Mesenchymal stem cell (in vitro differentiated cells and primary cell): ENCODE measurements at regions not wholly inside any gene's neighbourhood (a gene's known extent, or its start where the extent isn't known, plus 50 kb on each side); places are given as distances from the start of the nearest gene placed in this dataset.

Experiments used
- DNase-seq: peaks from one replicate; pipeline ENCODE4 v3.0.0-alpha.2; 2013
- H2AFZ ChIP-seq: one replicate; pipeline ENCODE4 v1.6.1; 2013; ENCODE audit warnings: low read depth, mild to moderate bottlenecking, control low read depth, inconsistent platforms, low read length, moderate library complexity
- H2AK5ac ChIP-seq: 2 replicates; pipeline ENCODE4 v1.6.1; 2013; ENCODE audit warnings: low read length, moderate library complexity, mild to moderate bottlenecking, inconsistent platforms; ENCODE audit not compliant: severe bottlenecking
- H2BK120ac ChIP-seq: one replicate; pipeline ENCODE4 v1.6.1; 2013; ENCODE audit warnings: low read depth, mild to moderate bottlenecking, inconsistent platforms, low read length, moderate library complexity
- H2BK12ac ChIP-seq, 2 experiments: one replicate each; pipeline ENCODE4 v1.6.1; 2013; ENCODE audit warnings: inconsistent platforms in 2 of 2, low read length in 2 of 2, mild to moderate bottlenecking in 2 of 2, moderate library complexity in 2 of 2, control low read depth in 1 of 2
- H2BK15ac ChIP-seq: one replicate; pipeline ENCODE4 v1.6.1; 2013; ENCODE audit warnings: mild to moderate bottlenecking, low read depth, inconsistent platforms; ENCODE audit not compliant: poor library complexity, severe bottlenecking
- H2BK5ac ChIP-seq: 2 replicates; pipeline ENCODE4 v1.6.1; 2013; ENCODE audit warnings: low read depth, mild to moderate bottlenecking, low read length, control low read depth, inconsistent platforms; ENCODE audit not compliant: poor library complexity, severe bottlenecking
- H3K14ac ChIP-seq, 2 experiments: one replicate each; pipeline ENCODE4 v1.6.1; 2013; ENCODE audit warnings: inconsistent platforms in 2 of 2, low read length in 2 of 2, control low read depth in 1 of 2, mild to moderate bottlenecking in 1 of 2, moderate library complexity in 1 of 2
- H3K18ac ChIP-seq, 2 experiments: one replicate each; pipeline ENCODE4 v1.6.1; 2013; ENCODE audit warnings: inconsistent platforms in 2 of 2, low read length in 2 of 2, control low read depth in 1 of 2, low read depth in 1 of 2, mild to moderate bottlenecking in 1 of 2
- H3K23ac ChIP-seq, 2 experiments: one replicate each; pipeline ENCODE4 v1.6.1; 2013; ENCODE audit warnings: inconsistent platforms in 2 of 2, low read length in 2 of 2, mild to moderate bottlenecking in 2 of 2, moderate library complexity in 2 of 2, control low read depth in 1 of 2
- H3K27ac ChIP-seq: 2 replicates; pipeline ENCODE4 v1.5.1; 2013; ENCODE audit warnings: mild to moderate bottlenecking, moderate library complexity, low read length, control low read depth, inconsistent platforms; ENCODE audit not compliant: poor library complexity, severe bottlenecking
- H3K27me3 ChIP-seq, 2 experiments: 2 replicates each; pipeline versions ENCODE4 v1.6.1 to v1.7.0; 2013; ENCODE audit warnings: low read length in 2 of 2, mild to moderate bottlenecking in 2 of 2, moderate library complexity in 2 of 2, control low read depth in 1 of 2, inconsistent platforms in 1 of 2; ENCODE audit not compliant: control insufficient read depth in 1 of 2, insufficient read depth in 1 of 2
- H3K36me3 ChIP-seq, 2 experiments: 2 replicates each; pipeline versions ENCODE4 v1.6.1 to v1.7.0; 2013; ENCODE audit warnings: low read length in 2 of 2, control low read depth in 1 of 2, inconsistent platforms in 1 of 2, low read depth in 1 of 2, mild to moderate bottlenecking in 1 of 2; ENCODE audit not compliant: insufficient read depth in 2 of 2, control insufficient read depth in 1 of 2
- H3K4ac ChIP-seq, 2 experiments: one replicate each; pipeline ENCODE4 v1.6.1; 2013; ENCODE audit warnings: inconsistent platforms in 2 of 2, low read length in 2 of 2, mild to moderate bottlenecking in 2 of 2, moderate library complexity in 2 of 2, control low read depth in 1 of 2, low read depth in 1 of 2
- H3K4me1 ChIP-seq: 2 replicates; pipeline ENCODE4 v1.6.1; 2013; ENCODE audit warnings: low read depth, low read length, control low read depth; ENCODE audit not compliant: control insufficient read depth, insufficient read depth
- H3K4me2 ChIP-seq: 2 replicates; pipeline ENCODE4 v1.6.1; 2013; ENCODE audit warnings: low read length, mild to moderate bottlenecking, inconsistent platforms; ENCODE audit not compliant: poor library complexity, severe bottlenecking
- H3K4me3 ChIP-seq, 2 experiments: 2 replicates each; pipeline versions ENCODE4 v1.5.1 to v1.7.0; 2013; ENCODE audit warnings: low read length in 2 of 2, mild to moderate bottlenecking in 2 of 2, control low read depth in 1 of 2, low read depth in 1 of 2; ENCODE audit not compliant: insufficient read depth in 1 of 2
- H3K79me1 ChIP-seq: replicated peaks from 2 replicates; pipeline ENCODE4 v1.6.1; 2013; ENCODE audit warnings: mild to moderate bottlenecking, control low read depth, low read length, inconsistent platforms; ENCODE audit not compliant: poor library complexity, severe bottlenecking
- H3K9ac ChIP-seq: 2 replicates; pipeline ENCODE4 v1.7.0; 2013; ENCODE audit warnings: mild to moderate bottlenecking, low read length, moderate library complexity
- H3K9me3 ChIP-seq: 2 replicates; pipeline ENCODE4 v1.7.0; 2013; ENCODE audit warnings: mild to moderate bottlenecking, low read length; ENCODE audit not compliant: control insufficient read depth
- H4K8ac ChIP-seq: one replicate; pipeline ENCODE4 v1.6.1; 2013; ENCODE audit warnings: inconsistent platforms, mild to moderate bottlenecking, low read length, moderate library complexity
- H4K91ac ChIP-seq: one replicate; pipeline ENCODE4 v1.6.1; 2013; ENCODE audit warnings: mild to moderate bottlenecking, low read length, inconsistent platforms
- WGBS: methylation state at CpG from one replicate; pipeline ENCODE4 v1.1.7; 2013; ENCODE audit warnings: mixed read lengths; 5-methylcytosine and 5-hydroxymethylcytosine counted together

- H3K9ac ChIP-seq: no peak overlapping the region
- no peak overlapping the region for H2BK15ac ChIP-seq
- peak; percentile 2 for DNase-seq
- H2AK5ac ChIP-seq: no peak overlapping the region
- H3K79me1 ChIP-seq: no peaks in the 10 kb centered on the region
- no peak overlapping the region for H3K4me3 ChIP-seq
- no peak overlapping the region for H3K4me2 ChIP-seq
- WGBS: 100% methylated on average over 1 of the region's 1 CpG
- H3K18ac ChIP-seq: no peak overlapping the region
- no peak overlapping the region for H2AFZ ChIP-seq
- no peaks in the 10 kb centered on the region for H3K27me3 ChIP-seq
- no peak overlapping the region for H2BK12ac ChIP-seq
- H3K4me1 ChIP-seq: no peaks in the 10 kb centered on the region
- no peak overlapping the region for H4K8ac ChIP-seq
- H3K27ac ChIP-seq: no peak overlapping the region
- no peaks in the 10 kb centered on the region for H3K36me3 ChIP-seq
- H3K9me3 ChIP-seq: no peaks in the 10 kb centered on the region
- no peak overlapping the region for H4K91ac ChIP-seq
- no peak overlapping the region for H3K23ac ChIP-seq
- no peak overlapping the region for H3K14ac ChIP-seq
- H2BK5ac ChIP-seq: no peak overlapping the region
- H3K4ac ChIP-seq: no peak overlapping the region
- H2BK120ac ChIP-seq: no peak overlapping the region
Observed at GRCh38 chr16:76118344-76118743, 158.9 kb upstream of the CNTNAP4 start.

DNA sequence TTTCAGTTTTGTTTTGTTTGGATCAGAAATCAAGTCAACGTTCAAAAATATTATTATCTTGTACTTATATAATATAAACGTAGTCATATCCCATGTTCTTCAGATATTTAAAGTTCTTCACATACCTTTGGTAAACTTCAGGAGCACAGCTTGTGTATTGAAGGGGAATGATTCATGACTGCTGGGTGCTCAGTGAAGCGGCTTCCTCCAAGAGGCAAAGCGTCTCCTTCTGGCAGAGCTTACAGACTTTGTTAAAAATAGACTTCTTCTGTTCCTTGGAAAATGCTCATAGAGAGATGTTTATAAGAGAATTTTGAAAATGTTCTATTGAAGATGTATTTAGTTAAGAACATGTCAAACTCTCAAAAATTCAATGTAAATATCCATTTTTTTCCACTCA is 155.6 kb upstream of the CNTNAP4 start:
- Histone ChIP-seq H2BK120ac (no peak overlapping the region), H3K23ac (no peak overlapping the region), H2AK5ac (no peak overlapping the region), H3K4ac (no peak overlapping the region), H3K4me2 (no peak overlapping the region), H2BK12ac (no peak overlapping the region), H3K4me3 (no peak overlapping the region), H3K14ac (no peak overlapping the region), H4K91ac (no peak overlapping the region), H2BK15ac (no peak overlapping the region), H3K18ac (no peak overlapping the region), H3K36me3 (no peaks in the 10 kb centered on the region), H3K9me3 (no peaks in the 10 kb centered on the region), H3K79me1 (no peaks in the 10 kb centered on the region), H4K8ac (no peak overlapping the region), H3K27me3 (no peaks in the 10 kb centered on the region), H3K27ac (no peak overlapping the region), H2BK5ac (no peak overlapping the region), H2AFZ (no peak overlapping the region), H3K4me1 (no peaks in the 10 kb centered on the region), H3K9ac (no peak overlapping the region)
- no peak for DNase-seq
- 79% methylated on average over 1 of the region's 4 CpGs for WGBS

DNA sequence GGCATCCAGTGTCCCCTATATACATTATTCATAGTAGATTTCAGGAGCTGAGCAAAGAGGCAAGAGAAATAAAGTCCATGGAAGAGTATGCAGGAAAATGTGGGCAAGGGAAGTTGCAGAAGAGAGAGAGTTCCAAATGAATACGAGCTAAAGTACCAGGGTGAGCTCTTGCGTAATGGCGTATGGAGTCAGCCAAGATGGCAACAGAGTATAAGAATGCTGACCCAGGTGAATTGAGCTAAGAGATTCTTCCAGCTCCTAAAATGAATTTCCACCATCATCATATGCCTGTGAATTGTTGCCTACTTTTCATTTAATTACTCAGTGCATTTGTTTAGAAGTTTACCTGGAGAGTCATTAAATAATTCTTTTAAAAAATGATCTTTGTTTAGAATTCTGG is 153.2 kb upstream of the CNTNAP4 start:
- Histone ChIP-seq H2BK15ac (no peak overlapping the region), H2AK5ac (no peak overlapping the region), H3K14ac (no peak overlapping the region), H3K4me3 (no peak overlapping the region), H3K36me3 (no peaks in the 10 kb centered on the region), H2BK120ac (no peak overlapping the region), H4K91ac (no peak overlapping the region), H2AFZ (no peak overlapping the region), H2BK12ac (no peak overlapping the region), H3K23ac (no peak overlapping the region), H3K27ac (no peak overlapping the region), H3K4ac (no peak overlapping the region), H3K27me3 (no peaks in the 10 kb centered on the region), H2BK5ac (no peak overlapping the region), H3K79me1 (no peaks in the 10 kb centered on the region), H3K4me2 (no peak overlapping the region), H3K4me1 (no peaks in the 10 kb centered on the region), H3K9me3 (peaks cover 6% of the 10 kb centered on the region), H3K9ac (no peak overlapping the region), H4K8ac (no peak overlapping the region), H3K18ac (no peak overlapping the region)
- whole genome bisulfite sequencing: 75% methylated on average over 3 of the region's 3 CpGs
- no peak for DNase-seq

- no peak overlapping the region for H3K18ac ChIP-seq
- H3K4ac ChIP-seq: no peak overlapping the region
- H3K27me3 ChIP-seq: no peaks in the 10 kb centered on the region
- H4K8ac ChIP-seq: no peak overlapping the region
- H2AK5ac ChIP-seq: no peak overlapping the region
- H4K91ac ChIP-seq: no peak overlapping the region
- H3K4me2 ChIP-seq: no peak overlapping the region
- H3K27ac ChIP-seq: no peak overlapping the region
- H2BK120ac ChIP-seq: no peak overlapping the region
- no peak overlapping the region for H3K4me3 ChIP-seq
- H3K9ac ChIP-seq: no peak overlapping the region
- H2AFZ ChIP-seq: no peak overlapping the region
- no peak overlapping the region for H2BK5ac ChIP-seq
- no peak overlapping the region for H3K14ac ChIP-seq
- no peak for DNase-seq
- H3K4me1 ChIP-seq: no peaks in the 10 kb centered on the region
- no peak overlapping the region for H2BK12ac ChIP-seq
- no peak overlapping the region for H3K23ac ChIP-seq
- no peak overlapping the region for H2BK15ac ChIP-seq
- H3K9me3 ChIP-seq: peaks cover 11% of the 10 kb centered on the region
- H3K36me3 ChIP-seq: no peaks in the 10 kb centered on the region
- H3K79me1 ChIP-seq: no peaks in the 10 kb centered on the region
Observed at GRCh38 chr16:76125871-76126270, 151.3 kb upstream of the CNTNAP4 start.
